ENCODE measurements at regions not wholly inside any gene's neighbourhood (a gene's known extent, or its start where the extent isn't known, plus 50 kb on each side); places are given as distances from the start of the nearest gene placed in this dataset.

DNA sequence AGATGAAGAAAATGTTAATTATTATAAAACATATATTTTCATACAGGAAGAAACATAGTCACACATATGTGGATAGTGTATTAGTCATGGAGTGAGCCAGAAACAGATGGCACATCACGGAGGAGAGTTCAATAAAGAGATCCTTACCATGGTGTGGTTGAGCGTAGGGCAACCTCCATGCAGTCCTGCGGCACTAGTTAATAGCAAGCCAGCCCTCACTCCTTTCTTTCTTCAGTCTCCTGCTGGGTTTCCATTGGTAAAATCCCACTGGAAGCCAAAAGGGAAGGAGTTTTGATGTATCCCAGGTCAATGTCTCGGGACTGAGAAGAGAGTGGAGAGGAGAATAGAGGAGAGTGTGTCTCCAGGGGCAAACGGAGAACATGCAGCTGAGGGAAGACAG lies 328.1 kb downstream of the NR4A2 start:
- DNase-seq, result no peak

- no peak for DNase-seq
These were observed 328.7 kb downstream of the NR4A2 start for GRCh38 chr2:156003780-156004179.

- DNase-seq, result no peak
These were observed 330.7 kb downstream of the NR4A2 start for GRCh38 chr2:156001851-156002250.

DNA sequence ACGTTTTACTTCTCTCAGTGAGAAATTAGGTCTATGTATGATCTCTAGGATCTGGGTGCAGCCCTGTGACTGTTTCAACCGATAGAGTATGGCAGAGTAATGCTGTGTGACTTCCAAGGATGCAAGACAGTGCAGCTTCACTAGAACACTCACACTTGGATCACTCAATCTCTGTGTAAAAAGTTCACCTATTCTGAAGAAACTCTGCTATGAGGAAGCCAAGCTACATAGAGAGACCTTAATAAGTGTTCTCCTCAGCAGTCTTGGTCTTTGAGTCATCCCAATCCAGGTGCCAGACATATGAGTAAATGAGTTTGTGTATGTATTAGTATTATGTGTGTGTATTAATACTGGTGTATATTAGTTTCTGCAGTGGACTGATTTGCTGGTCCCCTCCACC lies 335.0 kb downstream of the NR4A2 start:
- DNase-seq, result no peak

DNA sequence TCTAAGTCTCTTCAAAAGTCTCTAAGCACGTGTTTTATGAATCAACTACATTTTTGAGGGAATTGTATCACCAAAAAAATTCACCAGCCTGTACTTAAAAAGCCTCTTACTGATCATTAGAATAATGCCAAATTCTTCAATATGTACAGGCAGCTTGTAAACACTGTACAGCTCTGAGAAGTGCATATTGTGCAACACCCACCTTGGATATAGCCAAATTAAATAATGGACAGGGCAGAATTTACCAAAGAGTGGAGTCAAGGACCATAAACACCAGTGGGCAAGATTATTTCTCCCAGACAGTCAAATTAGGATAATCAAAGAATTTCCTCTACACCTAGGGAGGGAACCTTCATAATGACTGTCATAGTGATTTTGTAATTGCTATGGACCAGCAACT lies 338.2 kb downstream of the NR4A2 start:
- no peak for DNase-seq

GRCh38 chr2:155983845-155984244 lies 348.7 kb downstream of the NR4A2 start:
- DNase-seq, result no peak

GRCh38 chr2:155982135-155982534 lies 350.4 kb downstream of the NR4A2 start:
- DNase-seq, result no peak

- DNase-seq, result no peak
These were observed 351.5 kb downstream of the NR4A2 start for GRCh38 chr2:155980941-155981560.

DNA sequence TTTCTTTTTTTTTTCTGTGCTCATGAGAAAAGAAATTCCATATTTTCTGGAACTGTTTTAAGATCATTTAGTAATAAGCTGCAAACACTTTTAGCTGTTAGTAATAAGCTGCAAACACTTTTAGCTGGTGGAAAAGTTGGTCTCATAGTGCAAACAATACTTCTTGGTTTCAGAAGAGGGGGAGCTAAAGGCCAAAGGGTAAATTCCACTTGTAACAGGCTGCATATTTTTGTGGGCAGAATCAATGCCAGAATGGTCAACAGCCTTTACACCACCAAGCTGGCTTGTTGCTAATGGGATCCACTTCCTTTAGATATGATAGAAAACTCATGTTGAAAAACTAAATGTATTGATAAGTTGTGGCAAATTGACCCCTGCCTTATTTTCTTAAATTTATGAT lies 356.8 kb downstream of the NR4A2 start:
- DNase-seq, result no peak

- DNase-seq, result no peak
These were observed 359.6 kb downstream of the NR4A2 start for GRCh38 chr2:155972916-155973315.

DNA sequence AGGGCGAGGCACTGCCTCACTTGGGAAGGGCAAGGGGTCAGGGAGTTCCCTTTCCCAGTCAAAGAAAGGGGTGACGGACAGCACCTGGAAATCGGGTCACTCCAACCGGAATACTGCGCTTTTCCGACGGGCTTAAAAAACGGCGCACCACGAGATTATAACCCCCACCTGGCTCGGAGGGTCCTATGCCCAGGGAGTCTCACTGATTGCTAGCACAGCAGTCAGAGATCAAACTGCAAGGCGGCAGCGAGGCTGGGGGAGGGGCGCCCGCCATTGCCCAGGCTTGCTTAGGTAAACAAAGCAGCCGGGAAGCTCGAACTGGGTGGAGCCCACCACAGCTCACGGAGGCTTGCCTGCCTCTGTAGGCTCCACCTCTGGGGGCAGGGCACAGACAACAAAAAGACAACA lies 366.5 kb downstream of the NR4A2 start:
- DNase-seq, result peak; percentile 8

- DNase-seq, result peak; percentile 11
These were observed 367.0 kb downstream of the NR4A2 start for GRCh38 chr2:155965415-155966063.

DNA sequence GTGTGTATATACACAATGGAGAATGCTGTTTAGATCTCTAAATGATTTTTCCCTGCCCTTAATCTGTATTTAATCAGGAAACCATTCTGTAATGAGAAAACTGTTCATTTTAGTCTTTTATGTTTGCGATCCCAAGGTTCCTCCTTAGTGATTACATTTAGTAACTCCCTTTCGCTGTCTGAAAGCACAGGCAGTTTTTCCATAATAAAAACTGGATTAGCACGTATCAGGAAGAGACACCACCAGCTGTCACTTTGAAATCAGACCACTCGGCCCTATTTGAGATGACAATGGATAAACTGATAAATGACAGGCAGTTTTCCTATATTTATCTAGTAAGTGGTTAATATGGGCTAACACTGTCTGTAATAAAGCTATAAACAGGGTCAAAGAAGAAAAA lies 370.9 kb downstream of the NR4A2 start:
- DNase-seq, result no peak

DNA sequence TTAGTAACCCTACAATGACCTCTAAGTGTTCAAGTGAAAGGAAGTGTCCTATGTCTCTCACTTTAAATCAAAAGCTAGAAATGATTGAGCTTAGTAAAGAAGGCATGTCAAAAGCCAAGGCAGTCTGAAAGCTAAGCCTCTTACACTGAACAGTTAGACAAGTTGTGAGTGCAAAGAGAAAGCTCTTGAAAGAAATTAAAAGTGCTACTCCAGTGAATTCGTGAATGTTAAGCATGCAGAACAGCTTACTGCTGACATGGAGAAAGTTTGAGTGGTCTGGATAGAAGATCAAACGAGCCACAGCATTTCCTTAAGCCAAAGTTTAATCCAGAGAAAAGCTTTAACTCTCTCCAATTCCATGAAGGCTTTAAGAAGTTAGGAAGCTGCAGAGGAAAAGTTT lies 373.7 kb downstream of the NR4A2 start:
- DNase-seq, result no peak

- no peak for DNase-seq
These were observed 385.5 kb downstream of the NR4A2 start for GRCh38 chr2:155947069-155947468.

GRCh38 chr2:155944218-155944617 lies 388.3 kb downstream of the NR4A2 start:
- DNase-seq, result no peak

GRCh38 chr2:155930312-155930711 lies 402.2 kb downstream of the NR4A2 start:
- DNase-seq, result no peak

- DNase-seq, result no peak
These were observed 415.1 kb downstream of the NR4A2 start for GRCh38 chr2:155917380-155917779.

DNA sequence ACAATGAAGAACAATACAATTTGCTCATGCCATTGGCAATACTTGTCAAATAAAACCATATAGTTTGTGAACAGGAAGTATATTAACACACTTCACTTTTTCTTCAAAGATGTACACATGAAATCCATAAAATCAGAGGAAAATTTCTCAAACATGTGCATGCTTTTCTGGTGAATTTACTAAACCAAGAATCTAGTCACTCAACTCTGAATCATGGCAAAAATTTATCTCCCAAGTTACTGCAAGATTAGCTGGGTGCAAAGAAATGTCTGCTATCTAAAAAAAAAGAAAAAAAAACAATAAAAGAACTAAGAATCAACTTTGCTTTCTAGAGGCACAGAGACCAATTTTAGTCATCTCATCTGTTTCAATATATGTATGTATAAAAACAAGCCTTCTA lies 419.2 kb downstream of the NR4A2 start:
- DNase-seq, result no peak

GRCh38 chr2:155908567-155908966 lies 424.0 kb downstream of the NR4A2 start:
- no peak for DNase-seq

DNA sequence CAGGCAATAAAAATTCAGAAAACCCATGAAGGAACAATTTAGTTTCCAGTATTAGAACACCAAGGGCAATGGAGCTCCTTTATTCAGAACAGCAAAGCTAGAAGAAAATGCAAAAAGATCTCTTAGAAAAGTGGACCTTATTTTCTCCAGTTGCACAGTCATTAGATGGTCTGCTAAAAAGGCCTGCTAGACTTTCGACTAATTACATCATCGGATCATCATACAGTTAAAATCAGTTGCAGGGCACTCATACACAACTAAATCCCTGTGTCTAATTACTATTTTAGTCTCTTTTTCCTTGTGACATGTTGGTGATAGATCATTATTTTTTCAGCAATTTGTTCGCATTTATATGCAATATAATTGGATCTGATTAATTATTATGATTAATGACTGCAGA lies 425.3 kb downstream of the NR4A2 start:
- no peak for DNase-seq

GRCh38 chr2:155905657-155906056 lies 426.9 kb downstream of the NR4A2 start:
- DNase-seq, result no peak

DNA sequence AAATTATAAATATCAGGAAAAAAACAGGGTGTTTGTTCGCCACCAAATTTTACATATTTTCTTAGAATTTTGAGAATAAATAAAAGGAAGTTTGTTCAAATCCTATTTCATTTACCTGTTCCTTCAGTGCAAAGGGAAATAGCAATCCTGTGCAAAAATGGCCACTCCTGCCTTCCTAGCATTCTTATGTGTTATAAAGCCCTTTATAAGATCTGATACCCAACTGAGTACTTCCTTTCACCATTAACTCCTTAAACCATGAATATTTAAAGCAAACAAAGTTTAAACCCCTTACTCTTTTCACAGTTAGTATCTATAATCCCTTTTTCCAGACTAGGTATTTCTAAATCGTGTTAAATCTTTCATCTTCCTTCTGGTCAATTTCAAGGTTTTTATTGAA lies 427.8 kb downstream of the NR4A2 start:
- no peak for DNase-seq

- DNase-seq, result no peak
These were observed 429.9 kb downstream of the NR4A2 start for GRCh38 chr2:155902635-155903034.

DNA sequence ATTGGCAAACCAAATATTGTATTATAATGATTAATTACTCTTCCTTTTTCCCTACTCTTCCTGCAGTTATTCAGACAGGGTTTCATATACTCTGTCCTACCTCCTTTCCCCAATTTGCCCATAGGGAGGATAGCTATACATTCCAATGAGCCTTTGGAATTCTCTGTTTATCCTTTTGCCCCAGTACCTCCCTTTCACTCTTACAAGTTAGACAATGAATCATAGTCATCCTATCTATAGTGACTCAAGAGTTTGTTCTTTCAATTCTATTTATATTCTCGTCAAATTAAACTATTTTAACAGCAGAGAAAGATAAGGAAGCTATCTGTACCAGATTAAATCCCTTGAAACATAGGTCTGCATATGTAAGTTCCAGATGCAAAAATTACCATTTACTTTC lies 437.5 kb downstream of the NR4A2 start:
- DNase-seq, result no peak
